DND-41 (cell line): ENCODE measurements at regions not wholly inside any gene's neighbourhood (a gene's known extent, or its start where the extent isn't known, plus 50 kb on each side); places are given as distances from the start of the nearest gene placed in this dataset.

Experiments used
- EZH2 ChIP-seq: IDR thresholded peaks from 3 replicates; pipeline ENCODE4 v1.6.1; 2012; ENCODE audit warnings: borderline replicate concordance, low read depth, mild to moderate bottlenecking, moderate library complexity, low read length, inconsistent platforms; ENCODE audit not compliant: severe bottlenecking
- TF ChIP-seq, protein P1 (sequence below): IDR thresholded peaks from 2 replicates; pipeline ENCODE4 v1.5.1; 2012; ENCODE audit warnings: borderline replicate concordance, low read length, moderate library complexity, mild to moderate bottlenecking; ENCODE audit not compliant: poor library complexity, severe bottlenecking; ENCODE audit errors: extremely low read depth

DNA sequence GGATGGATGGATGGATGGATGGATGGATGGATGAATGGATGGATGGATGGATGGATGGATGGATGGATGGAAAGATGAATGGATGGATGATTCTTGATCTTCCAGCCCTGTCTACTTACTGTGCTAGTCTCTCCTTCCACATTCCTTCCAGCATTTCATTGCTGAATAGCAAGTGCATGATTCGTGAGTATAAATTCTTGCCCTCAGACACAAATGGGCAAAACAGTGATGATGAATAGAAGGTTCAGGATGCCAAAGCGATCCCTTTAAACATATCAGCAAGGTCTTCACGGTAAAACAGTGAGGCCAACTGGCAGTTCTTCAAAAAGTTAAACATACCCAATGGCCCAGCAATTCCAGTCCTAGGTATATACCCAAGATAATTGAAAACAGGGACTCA lies 400.2 kb downstream of the MN1 start:
- TF ChIP-seq, protein P1, sequence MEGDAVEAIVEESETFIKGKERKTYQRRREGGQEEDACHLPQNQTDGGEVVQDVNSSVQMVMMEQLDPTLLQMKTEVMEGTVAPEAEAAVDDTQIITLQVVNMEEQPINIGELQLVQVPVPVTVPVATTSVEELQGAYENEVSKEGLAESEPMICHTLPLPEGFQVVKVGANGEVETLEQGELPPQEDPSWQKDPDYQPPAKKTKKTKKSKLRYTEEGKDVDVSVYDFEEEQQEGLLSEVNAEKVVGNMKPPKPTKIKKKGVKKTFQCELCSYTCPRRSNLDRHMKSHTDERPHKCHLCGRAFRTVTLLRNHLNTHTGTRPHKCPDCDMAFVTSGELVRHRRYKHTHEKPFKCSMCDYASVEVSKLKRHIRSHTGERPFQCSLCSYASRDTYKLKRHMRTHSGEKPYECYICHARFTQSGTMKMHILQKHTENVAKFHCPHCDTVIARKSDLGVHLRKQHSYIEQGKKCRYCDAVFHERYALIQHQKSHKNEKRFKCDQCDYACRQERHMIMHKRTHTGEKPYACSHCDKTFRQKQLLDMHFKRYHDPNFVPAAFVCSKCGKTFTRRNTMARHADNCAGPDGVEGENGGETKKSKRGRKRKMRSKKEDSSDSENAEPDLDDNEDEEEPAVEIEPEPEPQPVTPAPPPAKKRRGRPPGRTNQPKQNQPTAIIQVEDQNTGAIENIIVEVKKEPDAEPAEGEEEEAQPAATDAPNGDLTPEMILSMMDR, result no peak
- no peak for TF ChIP-seq EZH2
